ENCODE measurements at regions not wholly inside any gene's neighbourhood (a gene's known extent, or its start where the extent isn't known, plus 50 kb on each side); places are given as distances from the start of the nearest gene placed in this dataset.

DNA sequence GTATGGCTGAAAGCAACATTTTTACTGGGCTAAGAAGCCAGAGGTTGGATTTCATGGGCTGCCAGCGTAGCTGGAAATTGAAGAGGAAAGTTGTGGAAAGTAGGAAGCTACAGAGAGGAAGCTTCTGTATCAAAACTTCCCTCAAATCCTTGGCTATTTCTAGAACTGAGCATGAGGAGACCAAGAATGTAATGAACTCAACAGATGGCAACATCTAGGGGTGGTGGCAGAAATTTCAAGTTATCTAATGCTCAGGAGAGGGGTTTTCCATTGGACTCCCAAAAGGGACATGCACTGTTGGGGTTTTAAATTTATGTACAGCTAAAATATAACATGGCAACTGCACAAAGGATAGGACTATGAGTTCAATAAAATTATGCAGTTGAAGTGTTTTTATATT lies 151.3 kb downstream of the DHRS2 start:
- no peaks in the 10 kb centered on the region for H3K36me3 Mint-ChIP-seq (ENCODE audit: insufficient read depth)
- no peaks in the 10 kb centered on the region for H3K9me3 Mint-ChIP-seq
- ATAC-seq (no peak), DNase-seq (no peak)
- peaks cover 26% of the 10 kb centered on the region for H3K27me3 Mint-ChIP-seq (ENCODE audit: low read depth)
- H3K4me3 Mint-ChIP-seq: no peak overlapping the region
- no peaks in the 10 kb centered on the region for H3K4me1 Mint-ChIP-seq (ENCODE audit: low read depth)

DNA sequence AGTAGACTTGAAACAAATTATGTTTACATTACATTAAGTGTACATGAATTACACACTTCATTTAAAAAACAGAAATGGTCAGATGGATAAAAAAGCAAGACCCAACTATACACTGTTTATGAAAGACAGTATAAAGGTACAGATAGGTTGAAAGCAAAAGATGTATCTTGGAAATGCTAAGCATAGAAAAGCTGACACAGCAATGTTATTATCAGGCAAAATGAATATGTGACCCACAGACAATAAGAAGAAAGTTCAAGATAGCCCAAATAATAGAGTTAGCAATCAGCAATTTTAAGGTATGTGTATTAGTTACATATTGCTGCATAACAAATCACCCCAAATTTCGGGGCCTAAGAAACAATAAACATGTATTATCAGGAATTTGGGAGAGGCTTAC lies 153.5 kb downstream of the DHRS2 start:
- no peak for ATAC-seq
- Mint-ChIP-seq H3K27me3 (ENCODE audit: low read depth) (peaks cover 23% of the 10 kb centered on the region), H3K9me3 (no peaks in the 10 kb centered on the region), H3K4me1 (ENCODE audit: low read depth) (no peaks in the 10 kb centered on the region), H3K36me3 (ENCODE audit: insufficient read depth) (no peaks in the 10 kb centered on the region), H3K4me3 (no peak overlapping the region)
- DNase-seq: no peak

DNA sequence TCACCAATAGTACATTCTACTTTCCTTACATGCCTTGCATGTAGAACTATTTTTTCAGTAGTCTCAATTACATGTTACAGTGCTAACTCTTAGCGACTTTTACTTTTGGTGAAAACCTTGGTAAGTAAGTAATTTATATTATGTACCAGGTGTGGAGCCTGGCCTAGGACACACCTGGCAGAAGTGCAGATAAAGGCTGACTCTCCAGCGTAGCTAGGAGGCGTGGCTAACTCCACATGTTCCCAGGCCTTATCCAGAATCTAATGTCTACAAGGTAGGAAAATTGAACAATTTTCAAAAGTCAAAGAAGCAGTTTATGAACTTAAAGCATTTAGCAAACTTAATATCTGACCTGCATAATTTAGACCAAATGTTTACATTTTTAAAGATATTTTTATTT lies 157.4 kb downstream of the DHRS2 start:
- DNase-seq (no peak), ATAC-seq (no peak)
- H3K27me3 Mint-ChIP-seq (ENCODE audit: low read depth): peaks cover 14% of the 10 kb centered on the region
- no peaks in the 10 kb centered on the region for H3K36me3 Mint-ChIP-seq (ENCODE audit: insufficient read depth)
- no peaks in the 10 kb centered on the region for H3K4me1 Mint-ChIP-seq (ENCODE audit: low read depth)
- no peaks in the 10 kb centered on the region for H3K9me3 Mint-ChIP-seq
- no peak overlapping the region for H3K4me3 Mint-ChIP-seq

DNA sequence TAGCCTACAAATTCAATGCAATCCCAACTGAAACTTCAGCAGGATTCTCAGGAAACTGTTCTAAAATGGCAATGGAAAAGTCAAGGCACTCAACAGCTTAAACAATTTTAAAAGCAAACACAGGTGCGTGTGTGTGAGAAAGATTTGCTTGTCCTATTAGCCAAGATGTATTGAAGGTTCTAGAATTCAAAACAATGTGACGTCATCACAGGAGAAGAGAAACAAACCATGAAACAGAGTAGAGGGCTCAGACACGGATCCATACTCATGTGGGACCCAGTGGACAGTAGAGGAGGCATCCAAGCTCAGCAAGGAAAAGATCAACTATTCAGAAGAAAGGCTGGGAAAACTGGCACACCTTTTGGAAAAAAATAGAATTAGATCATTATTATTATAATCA lies 152.8 kb upstream of the DHRS4 start:
- ATAC-seq (no peak), DNase-seq (no peak)
- Mint-ChIP-seq H3K27me3 (ENCODE audit: low read depth) (peaks cover 16% of the 10 kb centered on the region), H3K9me3 (peaks cover 17% of the 10 kb centered on the region), H3K36me3 (ENCODE audit: insufficient read depth) (no peaks in the 10 kb centered on the region), H3K4me1 (ENCODE audit: low read depth) (no peaks in the 10 kb centered on the region), H3K4me3 (no peak overlapping the region)

DNA sequence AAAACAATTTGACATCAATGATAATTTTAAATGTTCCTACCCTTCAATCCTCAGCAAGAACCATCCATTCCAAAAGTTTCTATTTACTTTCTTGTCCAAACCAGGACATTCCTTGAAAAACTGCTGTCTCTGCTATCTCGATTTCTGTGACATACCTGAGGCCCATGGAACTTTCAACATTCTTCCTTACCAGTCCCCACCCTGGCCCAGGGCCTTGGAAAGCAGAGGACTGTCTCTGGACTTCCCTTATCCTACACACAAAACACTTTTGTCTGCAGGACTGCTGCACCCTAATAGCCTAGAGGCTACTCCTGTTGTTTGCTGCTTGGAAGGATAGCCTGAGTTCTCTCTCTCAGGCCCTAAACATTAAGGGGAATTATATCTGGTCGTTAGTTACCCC lies 151.8 kb upstream of the DHRS4 start:
- Mint-ChIP-seq H3K4me3 (no peak overlapping the region), H3K9me3 (peaks cover 19% of the 10 kb centered on the region), H3K27me3 (ENCODE audit: low read depth) (peaks cover 16% of the 10 kb centered on the region), H3K4me1 (ENCODE audit: low read depth) (no peaks in the 10 kb centered on the region), H3K36me3 (ENCODE audit: insufficient read depth) (no peaks in the 10 kb centered on the region)
- ATAC-seq: no peak
- DNase-seq: no peak

DNA sequence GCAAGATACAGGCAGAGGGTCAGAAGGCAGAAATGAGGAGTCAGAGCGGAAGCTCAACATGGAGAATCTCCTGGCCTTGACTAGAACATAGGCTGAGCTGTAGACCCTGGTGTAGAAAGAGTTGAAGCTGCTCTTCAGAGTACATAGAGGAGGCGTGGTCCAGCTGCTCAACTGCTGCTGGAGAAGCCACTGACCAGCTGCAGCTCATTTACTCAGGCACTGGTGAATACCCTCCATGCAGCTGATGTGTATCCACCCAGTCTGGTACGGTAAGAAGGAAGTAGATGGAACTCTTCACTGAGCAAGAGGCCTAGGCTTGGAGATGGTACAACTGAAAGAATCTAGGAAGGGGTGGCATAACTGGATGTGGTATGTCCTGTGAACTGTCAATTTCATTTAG lies 148.8 kb upstream of the DHRS4 start:
- Mint-ChIP-seq H3K9me3 (peaks cover 19% of the 10 kb centered on the region), H3K36me3 (ENCODE audit: insufficient read depth) (no peaks in the 10 kb centered on the region), H3K27me3 (ENCODE audit: low read depth) (peaks cover 7% of the 10 kb centered on the region), H3K4me3 (no peak overlapping the region), H3K4me1 (ENCODE audit: low read depth) (no peaks in the 10 kb centered on the region)
- no peak for DNase-seq
- no peak for ATAC-seq

DNA sequence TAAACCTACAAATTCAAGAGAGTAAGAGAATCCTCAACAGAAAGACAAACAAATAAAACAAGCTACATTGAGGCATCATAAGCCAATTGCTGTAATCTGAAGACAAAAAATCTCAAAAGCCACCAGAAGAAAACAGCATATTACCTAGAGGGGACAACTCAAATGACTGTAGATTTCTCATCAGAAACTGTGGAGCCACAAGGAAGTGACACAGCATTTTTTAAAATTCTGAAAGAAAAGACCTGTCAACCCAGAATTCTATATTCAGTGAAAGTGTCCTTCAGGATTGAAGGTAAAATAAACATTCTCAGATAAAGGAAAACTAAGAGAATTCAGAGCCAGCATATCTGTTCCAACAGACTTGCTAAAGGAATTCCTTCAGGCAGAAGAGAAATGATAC lies 147.8 kb upstream of the DHRS4 start:
- DNase-seq (no peak), ATAC-seq (no peak)
- Mint-ChIP-seq H3K9me3 (peaks cover 19% of the 10 kb centered on the region), H3K4me1 (ENCODE audit: low read depth) (no peaks in the 10 kb centered on the region), H3K27me3 (ENCODE audit: low read depth) (peaks cover 7% of the 10 kb centered on the region), H3K4me3 (no peak overlapping the region), H3K36me3 (ENCODE audit: insufficient read depth) (no peaks in the 10 kb centered on the region)

DNA sequence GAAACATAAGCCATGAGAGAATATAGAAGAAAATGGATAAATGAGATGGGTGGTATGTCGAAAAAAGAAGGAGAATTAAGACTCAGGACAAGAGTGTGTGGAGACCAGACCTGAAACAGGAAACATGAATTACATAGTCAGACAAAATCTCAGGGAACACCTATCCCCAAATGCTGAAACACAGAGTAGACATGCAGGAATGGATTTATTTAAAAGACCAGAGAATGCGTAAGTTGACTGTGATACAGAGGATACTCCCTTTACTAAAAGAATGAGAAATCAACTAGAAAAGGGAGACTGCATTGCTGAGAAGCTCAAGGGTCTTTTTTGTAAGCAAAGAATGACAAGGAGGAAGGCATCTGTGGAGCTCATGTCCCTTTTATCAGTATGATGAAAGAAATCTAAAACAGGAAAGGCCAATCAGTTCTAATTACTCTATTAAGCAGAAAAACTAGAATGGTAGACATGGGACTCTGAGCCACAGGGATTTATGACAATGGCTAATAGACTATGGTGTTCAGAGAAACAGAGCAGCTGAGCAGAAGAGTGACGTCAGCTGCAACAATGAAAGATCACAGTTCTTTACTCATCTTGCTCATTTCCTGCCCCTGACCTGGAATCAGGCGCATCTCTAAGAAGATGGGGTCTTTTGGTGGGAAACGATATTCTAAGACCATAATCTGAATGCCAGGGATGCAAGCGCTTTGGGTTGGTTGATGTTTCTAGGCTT lies 138.9 kb upstream of the DHRS4 start:
- Mint-ChIP-seq H3K9me3 (no peaks in the 10 kb centered on the region), H3K4me3 (no peak overlapping the region), H3K36me3 (ENCODE audit: insufficient read depth) (no peaks in the 10 kb centered on the region), H3K27me3 (ENCODE audit: low read depth) (peaks cover 8% of the 10 kb centered on the region), H3K4me1 (ENCODE audit: low read depth) (no peaks in the 10 kb centered on the region)
- no peak for DNase-seq
- no peak for ATAC-seq

DNA sequence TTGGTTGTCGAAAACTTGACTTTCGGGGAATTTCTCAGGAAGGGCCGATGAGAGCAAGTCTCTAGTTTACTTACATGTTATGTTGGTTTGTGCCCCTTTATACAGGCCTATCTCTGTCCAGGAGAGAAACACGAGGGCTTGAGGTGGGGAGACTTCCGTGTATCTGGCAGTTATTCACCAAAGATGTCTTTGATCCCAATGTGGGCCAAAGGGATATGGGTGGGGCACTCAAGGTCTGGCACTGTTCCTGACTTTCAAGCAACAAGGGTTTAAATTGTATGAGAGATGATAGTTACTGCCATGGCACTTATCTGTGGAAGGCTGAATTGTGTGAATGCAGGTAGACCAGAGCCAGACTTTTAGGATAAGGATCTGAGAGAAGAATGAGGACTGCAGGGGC lies 137.2 kb upstream of the DHRS4 start:
- no peak overlapping the region for H3K4me3 Mint-ChIP-seq
- DNase-seq (no peak), ATAC-seq (no peak)
- no peaks in the 10 kb centered on the region for H3K36me3 Mint-ChIP-seq (ENCODE audit: insufficient read depth)
- H3K4me1 Mint-ChIP-seq (ENCODE audit: low read depth): no peaks in the 10 kb centered on the region
- peaks cover 4% of the 10 kb centered on the region for H3K9me3 Mint-ChIP-seq
- H3K27me3 Mint-ChIP-seq (ENCODE audit: low read depth): peaks cover 8% of the 10 kb centered on the region

DNA sequence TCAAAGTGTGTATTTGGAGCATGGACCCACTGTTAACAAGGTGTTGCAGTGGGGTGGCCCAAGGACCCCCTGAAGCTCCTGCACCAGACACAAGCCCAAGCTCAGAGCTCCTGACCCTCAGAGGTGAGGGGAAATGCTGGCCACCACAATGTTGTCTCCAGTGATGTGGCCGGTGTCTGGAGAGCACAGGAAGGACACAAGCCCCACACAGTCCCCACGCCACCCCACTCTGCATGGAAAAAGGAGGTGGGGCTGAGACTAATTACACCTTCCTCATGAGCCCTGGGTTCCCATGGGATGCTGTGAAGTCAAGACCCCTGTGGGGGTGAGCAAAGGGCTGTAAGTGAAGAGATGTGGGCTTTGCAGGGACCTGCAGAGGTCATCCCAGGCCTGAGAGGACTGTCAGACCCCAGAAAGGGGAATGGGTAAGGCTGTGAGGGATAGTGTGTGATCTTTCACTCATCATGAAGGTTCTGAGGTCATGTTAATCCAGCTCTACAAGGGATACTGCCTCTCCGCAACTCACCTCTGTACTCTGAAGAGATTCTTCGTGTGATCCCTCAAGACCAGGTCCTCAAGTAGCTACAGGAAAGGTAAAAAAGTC lies 136.3 kb upstream of the DHRS4 start:
- H3K9me3 Mint-ChIP-seq: peaks cover 4% of the 10 kb centered on the region
- no peak overlapping the region for H3K4me3 Mint-ChIP-seq
- H3K4me1 Mint-ChIP-seq (ENCODE audit: low read depth): no peaks in the 10 kb centered on the region
- DNase-seq (no peak), ATAC-seq (no peak)
- peaks cover 8% of the 10 kb centered on the region for H3K27me3 Mint-ChIP-seq (ENCODE audit: low read depth)
- H3K36me3 Mint-ChIP-seq (ENCODE audit: insufficient read depth): no peaks in the 10 kb centered on the region

DNA sequence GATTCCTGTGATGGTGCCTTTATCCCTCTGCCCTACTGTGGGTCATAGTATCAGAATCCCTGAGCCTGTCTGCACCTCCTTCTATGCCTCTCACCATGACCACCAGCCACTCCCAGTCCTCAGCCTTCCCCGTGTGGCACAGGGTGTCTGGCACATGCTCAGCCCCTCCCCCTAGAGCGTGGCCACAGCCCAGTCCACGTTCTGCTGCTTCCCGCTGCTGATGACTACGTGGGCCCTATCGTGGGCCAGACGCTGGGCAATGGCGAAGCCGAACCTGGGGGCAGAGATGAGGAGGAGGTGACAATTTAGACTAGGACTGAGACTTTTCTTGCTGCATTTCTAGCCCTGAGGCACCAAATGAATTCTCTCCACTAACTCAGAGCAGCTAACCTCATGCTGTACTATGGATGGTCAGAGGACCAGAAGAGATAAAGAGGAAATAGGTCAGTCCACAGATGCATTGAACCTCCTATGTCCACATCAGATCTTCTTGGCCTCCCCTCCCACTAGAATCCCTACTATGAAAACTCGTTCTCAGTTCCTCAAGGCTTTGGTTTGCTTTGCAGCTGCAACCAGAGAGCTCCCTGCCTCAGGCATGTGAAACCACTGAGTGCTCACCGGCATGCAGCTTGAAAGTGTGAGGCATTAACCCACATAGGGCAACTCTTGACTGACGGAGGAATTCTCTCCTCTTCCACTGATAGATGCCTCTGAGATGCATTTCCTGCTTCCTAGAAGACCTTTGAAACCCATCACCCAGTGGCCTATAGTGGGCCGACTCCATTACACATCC lies 126.3 kb upstream of the DHRS4 start:
- Mint-ChIP-seq H3K36me3 (ENCODE audit: insufficient read depth) (no peaks in the 10 kb centered on the region), H3K4me1 (ENCODE audit: low read depth) (no peaks in the 10 kb centered on the region), H3K9me3 (no peaks in the 10 kb centered on the region), H3K4me3 (no peak overlapping the region), H3K27me3 (ENCODE audit: low read depth) (peaks cover 13% of the 10 kb centered on the region)
- DNase-seq: no peak
- ATAC-seq: no peak

DNA sequence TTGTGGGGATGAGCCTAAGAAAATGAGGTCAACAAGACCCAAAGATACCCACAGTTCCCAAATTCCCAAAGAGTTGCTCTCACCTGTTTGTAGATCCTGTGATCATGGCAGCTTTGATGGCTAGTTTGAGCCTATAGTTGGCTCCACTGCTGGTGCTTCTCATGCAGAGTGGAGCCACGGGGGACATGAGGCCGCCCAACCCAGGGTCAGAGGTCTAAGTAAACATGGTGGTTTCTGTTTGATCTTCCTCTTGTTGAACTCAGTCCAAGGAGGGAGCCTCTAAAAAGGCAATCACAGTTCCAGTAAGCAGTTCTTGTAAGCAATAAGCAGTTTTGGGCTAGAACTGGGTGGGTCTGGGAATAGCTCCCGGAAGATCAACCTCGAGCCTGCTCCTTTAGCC lies 125.6 kb upstream of the DHRS4 start:
- H3K27me3 Mint-ChIP-seq (ENCODE audit: low read depth): peaks cover 13% of the 10 kb centered on the region
- no peaks in the 10 kb centered on the region for H3K36me3 Mint-ChIP-seq (ENCODE audit: insufficient read depth)
- H3K4me3 Mint-ChIP-seq: no peak overlapping the region
- ATAC-seq (no peak), DNase-seq (no peak)
- H3K4me1 Mint-ChIP-seq (ENCODE audit: low read depth): no peaks in the 10 kb centered on the region
- no peaks in the 10 kb centered on the region for H3K9me3 Mint-ChIP-seq

DNA sequence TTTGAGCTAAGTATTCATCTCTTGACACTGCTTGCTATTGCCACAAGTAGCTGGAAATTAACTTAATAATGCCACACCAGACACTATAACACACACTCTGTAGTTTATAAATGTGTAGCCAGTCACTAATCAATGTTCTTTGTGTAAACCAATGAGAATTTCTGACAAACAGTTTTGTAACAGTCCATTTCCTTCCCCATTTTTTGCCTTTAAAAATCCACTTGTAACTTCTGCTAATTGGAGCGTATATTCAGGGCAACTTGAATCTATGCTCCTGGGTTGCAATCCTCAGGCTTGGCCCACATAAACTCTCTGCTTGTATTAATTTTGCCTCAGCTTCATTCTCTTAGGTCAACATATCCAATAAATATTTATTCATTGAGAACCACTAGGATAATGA lies 125.0 kb upstream of the DHRS4 start:
- ATAC-seq (no peak), DNase-seq (no peak)
- H3K27me3 Mint-ChIP-seq (ENCODE audit: low read depth): peaks cover 10% of the 10 kb centered on the region
- no peak overlapping the region for H3K4me3 Mint-ChIP-seq
- no peaks in the 10 kb centered on the region for H3K36me3 Mint-ChIP-seq (ENCODE audit: insufficient read depth)
- H3K9me3 Mint-ChIP-seq: no peaks in the 10 kb centered on the region
- H3K4me1 Mint-ChIP-seq (ENCODE audit: low read depth): no peaks in the 10 kb centered on the region

DNA sequence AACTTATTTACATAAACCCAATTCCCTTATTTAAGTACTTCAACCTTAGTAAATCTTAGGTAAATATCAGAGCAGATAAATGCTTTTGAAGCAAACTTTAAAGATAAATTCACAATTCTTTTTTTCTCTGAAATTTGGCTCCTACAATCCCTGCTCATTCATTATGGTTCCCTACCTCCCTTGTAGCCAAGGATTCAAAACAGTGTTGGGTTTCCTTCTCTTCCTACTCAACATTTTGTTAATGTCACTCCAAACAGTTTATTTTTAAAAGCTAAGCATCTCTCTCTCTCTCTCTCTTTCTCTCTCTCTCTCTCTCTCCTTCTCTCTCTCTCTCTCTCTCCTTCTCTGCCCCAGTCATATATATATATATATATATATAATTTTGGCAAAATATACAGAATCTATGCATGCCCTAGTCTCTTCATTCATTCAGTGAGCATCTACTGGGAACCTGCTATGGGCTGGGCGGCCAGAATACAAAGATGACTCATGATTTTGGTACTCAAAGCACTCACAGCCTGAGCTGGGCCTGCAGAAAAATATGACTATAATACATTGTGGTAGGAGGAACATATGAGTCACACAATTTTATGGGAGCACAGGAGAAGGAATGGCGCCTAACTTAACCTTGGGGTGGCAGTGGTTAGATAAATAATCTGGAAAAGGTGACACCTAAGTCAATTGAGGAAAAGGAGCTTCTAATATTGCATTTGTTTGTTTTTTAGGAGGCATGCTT lies 123.7 kb upstream of the DHRS4 start:
- DNase-seq (no peak), ATAC-seq (no peak)
- Mint-ChIP-seq H3K27me3 (ENCODE audit: low read depth) (peaks cover 6% of the 10 kb centered on the region), H3K9me3 (no peaks in the 10 kb centered on the region), H3K4me1 (ENCODE audit: low read depth) (no peaks in the 10 kb centered on the region), H3K36me3 (ENCODE audit: insufficient read depth) (no peaks in the 10 kb centered on the region), H3K4me3 (no peak overlapping the region)
